ENCODE measurements at regions not wholly inside any gene's neighbourhood (a gene's known extent, or its start where the extent isn't known, plus 50 kb on each side); places are given as distances from the start of the nearest gene placed in this dataset.
A peak's percentile ranks its signal among the peaks of the same experiment; 100 is the strongest.

DNA sequence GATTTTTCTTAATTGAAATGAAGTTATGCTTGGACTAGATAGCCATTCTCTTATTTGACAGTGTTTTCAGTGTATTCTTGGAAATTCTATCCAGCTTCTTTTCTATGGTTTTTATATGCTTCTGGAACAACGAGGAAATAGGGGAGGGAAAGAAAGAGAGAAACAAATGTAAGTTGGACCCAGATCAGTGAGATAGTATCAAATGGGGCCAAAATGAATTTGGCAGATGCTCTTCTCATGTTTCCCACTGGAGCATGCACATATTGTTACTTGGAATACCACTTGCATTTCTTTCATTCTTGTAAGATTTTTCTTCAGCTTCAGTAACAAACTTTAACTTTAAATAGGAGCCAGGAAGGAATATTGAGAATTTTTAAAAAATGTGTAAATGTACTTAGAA, 312.3 kb downstream of the PRL start:
- no peak for DNase-seq (ENCODE audit: low spot score)
- Histone ChIP-seq H3K27me3 (ENCODE audit: insufficient read depth, poor library complexity, severe bottlenecking) (no peaks in the 10 kb centered on the region), H3K27ac (ENCODE audit: poor library complexity, severe bottlenecking) (no peak overlapping the region), H3K36me3 (ENCODE audit: low read depth) (no peaks in the 10 kb centered on the region), H3K4me1 (ENCODE audit: insufficient read depth, poor library complexity, severe bottlenecking) (peaks cover 13% of the 10 kb centered on the region), H3K4me3 (ENCODE audit: severe bottlenecking) (no peak overlapping the region), H3K9me3 (ENCODE audit: severe bottlenecking) (no peaks in the 10 kb centered on the region)
- TF ChIP-seq, protein P1, sequence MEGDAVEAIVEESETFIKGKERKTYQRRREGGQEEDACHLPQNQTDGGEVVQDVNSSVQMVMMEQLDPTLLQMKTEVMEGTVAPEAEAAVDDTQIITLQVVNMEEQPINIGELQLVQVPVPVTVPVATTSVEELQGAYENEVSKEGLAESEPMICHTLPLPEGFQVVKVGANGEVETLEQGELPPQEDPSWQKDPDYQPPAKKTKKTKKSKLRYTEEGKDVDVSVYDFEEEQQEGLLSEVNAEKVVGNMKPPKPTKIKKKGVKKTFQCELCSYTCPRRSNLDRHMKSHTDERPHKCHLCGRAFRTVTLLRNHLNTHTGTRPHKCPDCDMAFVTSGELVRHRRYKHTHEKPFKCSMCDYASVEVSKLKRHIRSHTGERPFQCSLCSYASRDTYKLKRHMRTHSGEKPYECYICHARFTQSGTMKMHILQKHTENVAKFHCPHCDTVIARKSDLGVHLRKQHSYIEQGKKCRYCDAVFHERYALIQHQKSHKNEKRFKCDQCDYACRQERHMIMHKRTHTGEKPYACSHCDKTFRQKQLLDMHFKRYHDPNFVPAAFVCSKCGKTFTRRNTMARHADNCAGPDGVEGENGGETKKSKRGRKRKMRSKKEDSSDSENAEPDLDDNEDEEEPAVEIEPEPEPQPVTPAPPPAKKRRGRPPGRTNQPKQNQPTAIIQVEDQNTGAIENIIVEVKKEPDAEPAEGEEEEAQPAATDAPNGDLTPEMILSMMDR (IDR thresholded peaks at IDR 0.05; ENCODE audit: poor library complexity, severe bottlenecking): no peak
- no peak for ATAC-seq (ENCODE audit: low read depth)

- H3K4me3 ChIP-seq (ENCODE audit: severe bottlenecking): no peak overlapping the region
- TF ChIP-seq, protein P1 (IDR thresholded peaks at IDR 0.05; ENCODE audit: poor library complexity, severe bottlenecking): no peak
- no peaks in the 10 kb centered on the region for H3K9me3 ChIP-seq (ENCODE audit: severe bottlenecking)
- no peaks in the 10 kb centered on the region for H3K36me3 ChIP-seq (ENCODE audit: low read depth)
- no peak for DNase-seq (ENCODE audit: low spot score)
- peaks cover 13% of the 10 kb centered on the region for H3K4me1 ChIP-seq (ENCODE audit: insufficient read depth, poor library complexity, severe bottlenecking)
- no peaks in the 10 kb centered on the region for H3K27me3 ChIP-seq (ENCODE audit: insufficient read depth, poor library complexity, severe bottlenecking)
- no peak overlapping the region for H3K27ac ChIP-seq (ENCODE audit: poor library complexity, severe bottlenecking)
- no peak for ATAC-seq (ENCODE audit: low read depth)
These were observed 310.9 kb downstream of the PRL start for GRCh38 chr6:21985904-21986303.

- Histone ChIP-seq H3K9me3 (ENCODE audit: severe bottlenecking) (no peaks in the 10 kb centered on the region), H3K27ac (ENCODE audit: poor library complexity, severe bottlenecking) (peak overlapping the region; percentile 36), H3K27me3 (ENCODE audit: insufficient read depth, poor library complexity, severe bottlenecking) (no peaks in the 10 kb centered on the region), H3K4me3 (ENCODE audit: severe bottlenecking) (no peak overlapping the region), H3K36me3 (ENCODE audit: low read depth) (no peaks in the 10 kb centered on the region), H3K4me1 (ENCODE audit: insufficient read depth, poor library complexity, severe bottlenecking) (peaks cover 13% of the 10 kb centered on the region)
- DNase-seq (ENCODE audit: low spot score) (no peak), ATAC-seq (ENCODE audit: low read depth) (no peak)
- TF ChIP-seq, protein P1 (IDR thresholded peaks at IDR 0.05; ENCODE audit: poor library complexity, severe bottlenecking): no peak
These were observed 310.1 kb downstream of the PRL start for GRCh38 chr6:21986703-21987102.

- peaks cover 21% of the 10 kb centered on the region for H3K4me1 ChIP-seq (ENCODE audit: insufficient read depth, poor library complexity, severe bottlenecking)
- TF ChIP-seq, protein P1 (IDR thresholded peaks at IDR 0.05; ENCODE audit: poor library complexity, severe bottlenecking): no peak
- peak; percentile 82 for ATAC-seq (ENCODE audit: low read depth)
- peak overlapping the region; percentile 36 for H3K27ac ChIP-seq (ENCODE audit: poor library complexity, severe bottlenecking)
- DNase-seq (ENCODE audit: low spot score): no peak
- no peaks in the 10 kb centered on the region for H3K9me3 ChIP-seq (ENCODE audit: severe bottlenecking)
- no peak overlapping the region for H3K4me3 ChIP-seq (ENCODE audit: severe bottlenecking)
- no peaks in the 10 kb centered on the region for H3K27me3 ChIP-seq (ENCODE audit: insufficient read depth, poor library complexity, severe bottlenecking)
- H3K36me3 ChIP-seq (ENCODE audit: low read depth): no peaks in the 10 kb centered on the region
These were observed 309.3 kb downstream of the PRL start for GRCh38 chr6:21987501-21987957.

DNA sequence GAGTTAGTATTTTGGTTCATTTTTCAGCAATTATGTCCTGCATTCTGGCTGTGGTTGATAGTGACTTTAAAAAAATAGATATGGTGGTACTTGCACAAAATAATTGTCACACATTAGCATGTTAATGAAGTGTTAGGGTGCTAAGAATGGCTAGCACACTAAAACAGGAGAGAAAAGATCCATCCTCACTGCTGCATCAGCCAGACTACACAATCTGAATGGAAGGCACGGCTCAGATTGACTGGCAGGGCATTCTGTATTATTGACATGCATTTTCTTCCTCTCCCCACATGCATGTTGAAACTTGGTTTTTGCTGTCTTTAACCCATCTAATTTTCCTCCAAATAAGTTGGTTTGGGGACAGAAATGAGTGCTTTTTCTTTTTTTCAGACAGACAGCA, 306.3 kb downstream of the PRL start:
- TF ChIP-seq, protein P1 (IDR thresholded peaks at IDR 0.05; ENCODE audit: poor library complexity, severe bottlenecking): no peak
- no peak overlapping the region for H3K4me3 ChIP-seq (ENCODE audit: severe bottlenecking)
- no peaks in the 10 kb centered on the region for H3K36me3 ChIP-seq (ENCODE audit: low read depth)
- DNase-seq (ENCODE audit: low spot score): no peak
- no peak overlapping the region for H3K27ac ChIP-seq (ENCODE audit: poor library complexity, severe bottlenecking)
- peaks cover 21% of the 10 kb centered on the region for H3K4me1 ChIP-seq (ENCODE audit: insufficient read depth, poor library complexity, severe bottlenecking)
- no peaks in the 10 kb centered on the region for H3K9me3 ChIP-seq (ENCODE audit: severe bottlenecking)
- ATAC-seq (ENCODE audit: low read depth): no peak
- H3K27me3 ChIP-seq (ENCODE audit: insufficient read depth, poor library complexity, severe bottlenecking): no peaks in the 10 kb centered on the region

Measured in RWPE2 (cell line).